AG04449 (cell line): ENCODE measurements at regions not wholly inside any gene's neighbourhood (a gene's known extent, or its start where the extent isn't known, plus 50 kb on each side); places are given as distances from the start of the nearest gene placed in this dataset.

Experiments used
- CTCF ChIA-PET: fragments of 350-600 bp; formaldehyde crosslinking; extraction: SDS; loops from one replicate; lab custom pipeline; 2021; ENCODE audit warnings: antibody characterized with exemption; lab: Yijun Ruan, JAX
- POLR2A ChIA-PET: fragments of 400-600, 350-600 bp; formaldehyde crosslinking; extraction: SDS; loops from one replicate; lab custom pipeline; 2020; ENCODE audit warnings: antibody characterized with exemption, inconsistent platforms; lab: Yijun Ruan, JAX
- DNase-seq: peaks from one replicate; pipeline ENCODE4 v3.0.0-alpha.2; 2010; ENCODE audit warnings: low read depth, low spot score
- H3K4me3 ChIP-seq: 2 replicates; pipeline ENCODE4 v1.5.1; 2011; ENCODE audit warnings: low read depth, mild to moderate bottlenecking, control low read depth, low read length
- TF ChIP-seq, protein P1 (sequence below): IDR thresholded peaks from one replicate; pipeline ENCODE4 v1.5.1; 2011; ENCODE audit warnings: mild to moderate bottlenecking, moderate library complexity, low read length, control low read depth, inconsistent platforms; ENCODE audit not compliant: insufficient read depth; ENCODE audit errors: missing control alignments

- DNase-seq, result no peak
- no peak overlapping the region for H3K4me3 ChIP-seq
- CTCF ChIA-PET, result no interaction called here
- POLR2A ChIA-PET, result no interaction called here
- TF ChIP-seq, protein P1, sequence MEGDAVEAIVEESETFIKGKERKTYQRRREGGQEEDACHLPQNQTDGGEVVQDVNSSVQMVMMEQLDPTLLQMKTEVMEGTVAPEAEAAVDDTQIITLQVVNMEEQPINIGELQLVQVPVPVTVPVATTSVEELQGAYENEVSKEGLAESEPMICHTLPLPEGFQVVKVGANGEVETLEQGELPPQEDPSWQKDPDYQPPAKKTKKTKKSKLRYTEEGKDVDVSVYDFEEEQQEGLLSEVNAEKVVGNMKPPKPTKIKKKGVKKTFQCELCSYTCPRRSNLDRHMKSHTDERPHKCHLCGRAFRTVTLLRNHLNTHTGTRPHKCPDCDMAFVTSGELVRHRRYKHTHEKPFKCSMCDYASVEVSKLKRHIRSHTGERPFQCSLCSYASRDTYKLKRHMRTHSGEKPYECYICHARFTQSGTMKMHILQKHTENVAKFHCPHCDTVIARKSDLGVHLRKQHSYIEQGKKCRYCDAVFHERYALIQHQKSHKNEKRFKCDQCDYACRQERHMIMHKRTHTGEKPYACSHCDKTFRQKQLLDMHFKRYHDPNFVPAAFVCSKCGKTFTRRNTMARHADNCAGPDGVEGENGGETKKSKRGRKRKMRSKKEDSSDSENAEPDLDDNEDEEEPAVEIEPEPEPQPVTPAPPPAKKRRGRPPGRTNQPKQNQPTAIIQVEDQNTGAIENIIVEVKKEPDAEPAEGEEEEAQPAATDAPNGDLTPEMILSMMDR, result no peak
Measured at GRCh38 chr18:38330573-38330972, 765.0 kb upstream of the CELF4 start.

GRCh38 chr18:38329145-38329544 lies 763.5 kb upstream of the CELF4 start:
- TF ChIP-seq, protein P1, result no peak
- no peak for DNase-seq
- no peak overlapping the region for H3K4me3 ChIP-seq
- ChIA-PET CTCF (no interaction called here), POLR2A (no interaction called here)

- TF ChIP-seq, protein P1, result no peak
- ChIA-PET POLR2A (no interaction called here), CTCF (no interaction called here)
- H3K4me3 ChIP-seq, result no peak overlapping the region
- DNase-seq, result no peak
Measured at GRCh38 chr18:38322206-38322605, 756.6 kb upstream of the CELF4 start.

DNA sequence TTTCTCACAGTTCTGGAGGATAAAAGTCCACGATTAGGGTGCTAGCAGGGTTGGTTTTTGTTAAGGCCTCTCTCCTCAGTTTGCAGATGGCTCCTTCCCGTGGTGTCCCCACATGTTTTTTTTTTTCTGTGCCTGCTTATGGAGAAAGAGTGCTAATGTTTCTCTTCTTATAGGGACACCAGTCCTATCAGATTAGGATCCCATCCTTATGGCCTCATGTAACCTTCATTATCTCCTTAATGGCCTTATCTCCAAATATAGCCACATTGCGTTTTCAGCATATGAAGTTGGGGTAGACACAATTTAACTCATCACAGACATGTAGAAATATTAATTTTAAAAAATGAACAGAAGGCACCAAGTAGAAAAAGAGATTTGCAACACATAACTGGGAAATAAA lies 755.7 kb upstream of the CELF4 start:
- POLR2A ChIA-PET, result no interaction called here
- H3K4me3 ChIP-seq, result no peak overlapping the region
- TF ChIP-seq, protein P1, result no peak
- CTCF ChIA-PET, result no interaction called here
- DNase-seq, result no peak

DNA sequence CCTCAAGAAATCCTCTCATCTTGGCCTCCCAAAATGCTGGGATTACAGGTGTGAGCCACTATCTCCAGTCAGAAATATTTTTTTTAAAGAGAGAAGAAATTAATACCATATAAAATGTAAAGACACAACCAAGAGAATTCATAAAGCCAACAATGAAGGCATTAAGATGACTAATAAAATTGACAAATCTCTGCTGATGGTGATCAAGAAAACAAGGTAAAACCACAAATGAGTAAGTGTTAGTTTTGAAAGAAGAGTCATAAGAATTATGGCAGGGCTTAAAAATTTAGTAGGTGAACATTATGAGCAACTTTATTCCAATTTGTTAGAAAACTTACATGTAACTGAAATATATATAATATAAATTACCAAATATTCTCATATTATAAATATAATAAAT lies 752.8 kb upstream of the CELF4 start:
- ChIA-PET CTCF (no interaction called here), POLR2A (no interaction called here)
- TF ChIP-seq, protein P1, result no peak
- no peak for DNase-seq
- no peak overlapping the region for H3K4me3 ChIP-seq

- no peak for DNase-seq
- POLR2A ChIA-PET, result no interaction called here
- CTCF ChIA-PET, result no interaction called here
- TF ChIP-seq, protein P1, result no peak
- no peak overlapping the region for H3K4me3 ChIP-seq
Measured at GRCh38 chr18:38313831-38314230, 748.2 kb upstream of the CELF4 start.

GRCh38 chr18:38312532-38312931 lies 746.9 kb upstream of the CELF4 start:
- no peak for DNase-seq
- POLR2A ChIA-PET, result no interaction called here
- no peak overlapping the region for H3K4me3 ChIP-seq
- CTCF ChIA-PET, result no interaction called here
- TF ChIP-seq, protein P1, result no peak
